KMS-11 (cell line): ENCODE measurements at regions not wholly inside any gene's neighbourhood (a gene's known extent, or its start where the extent isn't known, plus 50 kb on each side); places are given as distances from the start of the nearest gene placed in this dataset.

Experiments
- H2AFZ ChIP-seq: fragments of 200-600 bp; sonication (generic); 2 replicates; pipeline ENCODE4 v1.6.1; 2016; ENCODE audit warnings: antibody characterized with exemption, mixed run types, low read depth
- H3K27ac ChIP-seq: fragments of 200-600 bp; sonication (generic); 2 replicates; pipeline ENCODE4 v1.6.1; 2016; ENCODE audit warnings: mild to moderate bottlenecking, mixed run types
- H3K27me3 ChIP-seq: fragments of 200-600 bp; sonication (generic); 2 replicates; pipeline ENCODE4 v1.6.1; 2017; ENCODE audit warnings: mild to moderate bottlenecking, low read depth, mixed run types, moderate library complexity; ENCODE audit not compliant: insufficient read depth
- H3K36me3 ChIP-seq: fragments of 200-600 bp; sonication (generic); 2 replicates; pipeline ENCODE4 v1.6.1; 2017; ENCODE audit warnings: mild to moderate bottlenecking, mixed run types; ENCODE audit not compliant: insufficient read depth
- H3K4me1 ChIP-seq: fragments of 200-600 bp; sonication (generic); 2 replicates; pipeline ENCODE4 v1.6.1; 2016; ENCODE audit warnings: mild to moderate bottlenecking, low read depth, mixed run types; ENCODE audit not compliant: poor library complexity, severe bottlenecking
- H3K4me2 ChIP-seq: fragments of 200-600 bp; sonication (generic); 2 replicates; pipeline ENCODE4 v1.7.0; 2016; ENCODE audit warnings: mild to moderate bottlenecking, mixed run types
- H3K4me3 ChIP-seq: fragments of 200-600 bp; sonication (generic); IDR thresholded peaks from 2 replicates; pipeline ENCODE4 v1.6.1; 2017; ENCODE audit warnings: low read depth, low read length, mixed read lengths; ENCODE audit not compliant: insufficient read depth
- H3K79me2 ChIP-seq: fragments of 200-600 bp; sonication (generic); 2 replicates; pipeline ENCODE4 v1.6.1; 2016; ENCODE audit warnings: low read depth, mixed run types; ENCODE audit not compliant: insufficient read depth
- H3K9ac ChIP-seq: fragments of 200-600 bp; sonication (generic); 2 replicates; pipeline ENCODE4 v1.6.1; 2016; ENCODE audit warnings: mild to moderate bottlenecking, mixed run types
- H4K20me1 ChIP-seq: fragments of 200-600 bp; sonication (generic); 2 replicates; pipeline ENCODE4 v1.6.1; 2016; ENCODE audit warnings: mild to moderate bottlenecking, mixed run types; ENCODE audit not compliant: insufficient read depth
- TF ChIP-seq, protein P1 (sequence below): fragments of 200-600 bp; sonication (generic); conservative IDR thresholded peaks from 2 replicates; pipeline ENCODE4 v1.6.1; 2017; ENCODE audit warnings: low read depth, mild to moderate bottlenecking, antibody characterized with exemption, low read length, moderate library complexity, mixed read lengths

GRCh38 chrX:6851140-6851539 is 296.4 kb upstream of the STS start:
- Histone ChIP-seq H3K4me3 (no peak overlapping the region), H3K27ac (no peak overlapping the region), H3K79me2 (no peaks in the 10 kb centered on the region), H3K27me3 (no peaks in the 10 kb centered on the region), H2AFZ (no peak overlapping the region), H4K20me1 (no peaks in the 10 kb centered on the region), H3K4me1 (no peaks in the 10 kb centered on the region), H3K4me2 (no peak overlapping the region), H3K9ac (no peak overlapping the region), H3K36me3 (no peaks in the 10 kb centered on the region)
- TF ChIP-seq, protein P1, sequence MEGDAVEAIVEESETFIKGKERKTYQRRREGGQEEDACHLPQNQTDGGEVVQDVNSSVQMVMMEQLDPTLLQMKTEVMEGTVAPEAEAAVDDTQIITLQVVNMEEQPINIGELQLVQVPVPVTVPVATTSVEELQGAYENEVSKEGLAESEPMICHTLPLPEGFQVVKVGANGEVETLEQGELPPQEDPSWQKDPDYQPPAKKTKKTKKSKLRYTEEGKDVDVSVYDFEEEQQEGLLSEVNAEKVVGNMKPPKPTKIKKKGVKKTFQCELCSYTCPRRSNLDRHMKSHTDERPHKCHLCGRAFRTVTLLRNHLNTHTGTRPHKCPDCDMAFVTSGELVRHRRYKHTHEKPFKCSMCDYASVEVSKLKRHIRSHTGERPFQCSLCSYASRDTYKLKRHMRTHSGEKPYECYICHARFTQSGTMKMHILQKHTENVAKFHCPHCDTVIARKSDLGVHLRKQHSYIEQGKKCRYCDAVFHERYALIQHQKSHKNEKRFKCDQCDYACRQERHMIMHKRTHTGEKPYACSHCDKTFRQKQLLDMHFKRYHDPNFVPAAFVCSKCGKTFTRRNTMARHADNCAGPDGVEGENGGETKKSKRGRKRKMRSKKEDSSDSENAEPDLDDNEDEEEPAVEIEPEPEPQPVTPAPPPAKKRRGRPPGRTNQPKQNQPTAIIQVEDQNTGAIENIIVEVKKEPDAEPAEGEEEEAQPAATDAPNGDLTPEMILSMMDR: no peak

GRCh38 chrX:6849716-6850414 is 297.6 kb upstream of the STS start:
- Histone ChIP-seq H3K27me3 (no peaks in the 10 kb centered on the region), H3K36me3 (no peaks in the 10 kb centered on the region), H3K4me3 (no peak overlapping the region), H3K4me2 (no peak overlapping the region), H3K9ac (no peak overlapping the region), H4K20me1 (no peaks in the 10 kb centered on the region), H2AFZ (no peak overlapping the region), H3K79me2 (no peaks in the 10 kb centered on the region), H3K27ac (no peak overlapping the region), H3K4me1 (no peaks in the 10 kb centered on the region)
- TF ChIP-seq, protein P1: no peak

- no peak overlapping the region for H3K4me2 ChIP-seq
- no peak overlapping the region for H3K4me3 ChIP-seq
- H3K9ac ChIP-seq: no peak overlapping the region
- no peak overlapping the region for H2AFZ ChIP-seq
- no peaks in the 10 kb centered on the region for H3K36me3 ChIP-seq
- no peaks in the 10 kb centered on the region for H3K27me3 ChIP-seq
- no peak overlapping the region for H3K27ac ChIP-seq
- TF ChIP-seq, protein P1: no peak
- H3K79me2 ChIP-seq: no peaks in the 10 kb centered on the region
- H4K20me1 ChIP-seq: no peaks in the 10 kb centered on the region
- no peaks in the 10 kb centered on the region for H3K4me1 ChIP-seq
Measured at GRCh38 chrX:6832619-6833018, 297.7 kb upstream of the VCX3A start.

GRCh38 chrX:6826856-6827255 is 291.9 kb upstream of the VCX3A start:
- Histone ChIP-seq H3K9ac (no peak overlapping the region), H3K4me2 (no peak overlapping the region), H2AFZ (no peak overlapping the region), H3K4me1 (no peaks in the 10 kb centered on the region), H4K20me1 (no peaks in the 10 kb centered on the region), H3K27me3 (no peaks in the 10 kb centered on the region), H3K36me3 (no peaks in the 10 kb centered on the region), H3K79me2 (no peaks in the 10 kb centered on the region), H3K27ac (no peak overlapping the region), H3K4me3 (no peak overlapping the region)
- TF ChIP-seq, protein P1: no peak
